Caki2 (cell line): ENCODE measurements at regions not wholly inside any gene's neighbourhood (a gene's known extent, or its start where the extent isn't known, plus 50 kb on each side); places are given as distances from the start of the nearest gene placed in this dataset.

Experiments used
- DNase-seq: peaks from one replicate; pipeline ENCODE4 v3.0.0-alpha.2; 2015; ENCODE audit warnings: low read depth
- in situ Hi-C: cut with HindIII; loops from 2 replicates; pipeline ENCODE4 v1.10.0; 2016; ENCODE audit warnings: low sequenced_read_pairs, low pct_unique_long_range_greater_than_20kb, mixed read lengths

DNA sequence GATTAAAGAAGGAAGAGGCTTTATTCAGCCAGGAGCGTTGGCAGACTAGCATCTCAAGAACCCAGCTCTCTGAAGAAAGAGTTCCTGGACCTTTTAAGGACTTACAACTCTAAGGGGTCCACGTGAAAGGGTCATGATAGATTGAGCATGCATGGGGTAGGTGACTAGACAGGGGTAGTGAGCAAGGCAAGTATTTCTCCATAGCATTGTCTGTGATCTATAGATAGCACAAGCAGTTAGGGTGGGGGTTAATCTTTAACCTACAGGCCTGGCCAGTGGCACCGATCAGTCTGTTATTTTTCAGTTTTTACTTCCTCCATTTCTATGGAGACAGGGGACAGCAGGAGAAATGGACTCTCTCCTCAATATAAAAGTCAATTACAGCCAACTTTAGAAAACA is 983.7 kb downstream of the SLITRK1 start:
- peak; percentile 59 for DNase-seq
- in situ Hi-C loops: no loop called here

- in situ Hi-C loops: no loop called here
- DNase-seq: no peak
These were observed 1002.4 kb downstream of the SLITRK1 start for GRCh38 chr13:82879921-82880320.

DNA sequence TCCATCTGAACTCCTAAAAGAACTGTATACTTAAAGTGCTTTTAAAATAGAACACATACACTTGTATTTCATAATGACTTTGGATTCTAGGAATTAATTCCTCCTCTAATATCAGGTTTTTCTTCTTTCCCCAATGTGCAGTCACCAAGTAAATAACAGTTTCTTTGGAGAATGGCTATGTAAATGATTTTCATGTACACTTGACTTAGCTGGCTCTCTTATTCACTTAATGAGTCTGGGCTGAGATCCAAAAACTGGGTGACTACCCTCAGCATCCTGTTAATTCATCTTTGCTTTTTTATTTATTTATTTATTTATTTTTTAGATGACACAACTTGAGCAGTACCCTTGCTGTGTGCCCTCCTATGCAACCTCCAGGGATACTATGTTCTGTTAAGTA is 1003.7 kb downstream of the SLITRK1 start:
- in situ Hi-C loops: no loop called here
- no peak for DNase-seq

DNA sequence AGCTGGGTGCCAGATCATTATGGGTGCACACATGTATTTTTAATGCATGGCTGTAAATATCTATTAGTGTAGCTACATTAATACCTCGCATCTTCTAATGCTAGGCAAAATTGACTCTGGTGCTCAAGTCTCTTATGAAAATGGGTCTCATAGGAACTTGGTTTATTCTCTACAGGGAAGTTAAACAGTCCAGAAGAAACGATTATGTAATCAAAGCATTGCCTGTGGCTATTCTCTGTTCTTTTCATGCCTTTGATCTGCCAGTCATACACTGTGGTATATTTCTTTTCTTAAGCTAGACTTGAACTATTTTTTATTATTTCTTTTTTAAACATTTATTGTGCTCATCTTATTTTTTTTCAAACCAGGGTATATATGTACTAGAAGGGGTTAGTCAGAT is 1015.0 kb downstream of the SLITRK1 start:
- in situ Hi-C loops: no loop called here
- no peak for DNase-seq

DNA sequence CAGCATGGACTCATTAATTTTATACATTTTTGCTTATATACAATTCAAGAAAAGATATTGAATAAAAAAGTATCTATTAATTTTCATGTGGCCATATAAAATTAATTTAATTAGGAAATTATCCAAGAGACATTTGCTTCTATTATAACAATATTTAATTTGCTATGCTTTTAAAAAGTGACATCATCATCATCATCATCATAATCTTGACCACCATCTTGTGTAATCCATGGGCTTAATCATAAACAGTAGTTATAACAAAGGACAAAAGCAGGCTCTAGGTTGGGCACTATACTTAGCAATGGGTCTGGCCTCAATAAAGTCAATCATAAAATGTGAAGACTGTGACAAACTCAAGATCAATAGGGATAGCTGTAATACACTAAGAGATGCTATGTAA is 1031.6 kb downstream of the SLITRK1 start:
- in situ Hi-C loops: no loop called here
- DNase-seq: no peak

- DNase-seq: no peak
- in situ Hi-C loops: no loop called here
These were observed 1033.5 kb downstream of the SLITRK1 start for GRCh38 chr13:82848766-82849165.

GRCh38 chr13:82847595-82847994 is 1034.7 kb downstream of the SLITRK1 start:
- in situ Hi-C loops: no loop called here
- no peak for DNase-seq

DNA sequence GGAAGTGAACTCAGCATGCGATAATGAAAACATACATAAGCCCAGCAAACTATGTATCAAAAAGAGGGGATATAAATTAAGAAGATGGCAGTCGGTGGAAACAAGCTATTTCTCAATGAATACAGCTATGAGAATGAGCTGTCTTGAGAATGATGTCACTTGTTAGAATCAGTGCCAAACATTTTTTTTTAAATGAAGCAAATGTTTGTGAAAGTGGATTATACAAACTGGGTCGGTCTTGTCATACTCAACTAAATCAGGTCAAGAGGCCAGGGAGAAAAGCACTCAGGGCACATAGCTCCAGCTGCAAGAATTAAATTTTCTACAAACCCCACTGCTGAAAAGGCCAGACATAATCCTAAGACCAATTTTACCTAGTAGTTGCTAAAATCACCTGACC is 1048.4 kb downstream of the SLITRK1 start:
- DNase-seq: no peak

GRCh38 chr13:82829040-82829439 is 1053.2 kb downstream of the SLITRK1 start:
- in situ Hi-C loops: no loop called here
- no peak for DNase-seq

More for the DNA sequence above, 1048.4 kb downstream of the SLITRK1 start:
- in situ Hi-C loops: no loop called here

- in situ Hi-C loops: no loop called here
- DNase-seq: no peak
These were observed 1054.5 kb downstream of the SLITRK1 start for GRCh38 chr13:82827724-82828123.

DNA sequence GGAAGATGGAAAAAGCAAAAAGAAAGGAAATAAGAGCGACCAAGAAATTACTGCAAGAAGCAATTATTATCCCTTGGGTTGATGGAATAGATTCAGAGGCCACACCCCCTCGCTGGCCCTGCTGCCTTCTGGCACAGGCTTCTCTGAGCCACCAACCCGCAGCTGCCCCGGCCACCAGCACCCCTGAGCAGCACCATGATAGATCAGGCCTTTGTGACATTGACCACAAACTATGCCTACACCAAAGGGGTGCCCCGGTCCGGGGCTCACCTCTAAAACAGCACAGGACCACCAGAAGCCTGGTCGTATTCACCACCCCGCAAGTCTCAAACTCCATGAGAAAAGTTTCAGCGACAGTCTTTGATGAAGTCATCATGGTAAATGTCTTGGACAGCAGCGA is 1059.3 kb downstream of the SLITRK1 start:
- in situ Hi-C loops: no loop called here
- DNase-seq: no peak

DNA sequence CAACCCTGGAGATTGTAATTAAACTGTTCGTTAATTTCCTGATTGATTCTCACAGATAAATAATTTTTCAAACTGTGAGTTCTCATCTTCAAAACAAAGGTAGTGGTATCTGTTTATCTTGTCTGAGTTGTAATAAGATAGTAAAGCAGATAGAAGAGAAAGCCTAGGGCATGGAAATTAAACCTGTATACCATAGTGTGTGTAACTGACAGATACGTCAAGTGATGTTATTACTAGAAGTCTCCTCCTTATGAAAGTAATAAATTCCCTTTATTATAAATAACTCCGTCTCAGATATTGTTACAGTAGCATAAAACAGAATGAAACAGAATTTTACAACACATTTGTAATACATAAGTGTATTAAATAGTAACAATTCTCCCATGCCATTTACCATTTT is 1065.1 kb downstream of the SLITRK1 start:
- DNase-seq: no peak
- in situ Hi-C loops: no loop called here

GRCh38 chr13:82815791-82816190 is 1066.5 kb downstream of the SLITRK1 start:
- no peak for DNase-seq
- in situ Hi-C loops: no loop called here

DNA sequence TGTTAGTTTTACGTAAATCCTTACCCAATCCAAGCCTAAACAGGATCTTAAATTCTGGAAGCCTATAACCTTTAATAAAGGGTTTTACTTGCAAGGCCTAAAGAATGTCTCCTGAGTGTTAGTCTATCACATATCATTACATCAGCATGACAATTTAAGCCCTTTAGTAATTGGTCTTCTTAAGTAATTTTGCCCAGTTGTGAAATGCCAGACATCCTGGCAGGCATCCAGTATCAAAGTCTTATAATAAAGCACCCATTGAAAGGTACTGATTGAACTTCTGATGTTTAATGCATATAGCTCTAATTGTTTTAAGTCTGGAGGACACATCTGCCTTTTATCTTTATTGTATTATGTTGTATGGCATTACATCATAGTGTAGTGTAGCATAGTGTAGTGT is 1078.9 kb downstream of the SLITRK1 start:
- no peak for DNase-seq
- in situ Hi-C loops: no loop called here

DNA sequence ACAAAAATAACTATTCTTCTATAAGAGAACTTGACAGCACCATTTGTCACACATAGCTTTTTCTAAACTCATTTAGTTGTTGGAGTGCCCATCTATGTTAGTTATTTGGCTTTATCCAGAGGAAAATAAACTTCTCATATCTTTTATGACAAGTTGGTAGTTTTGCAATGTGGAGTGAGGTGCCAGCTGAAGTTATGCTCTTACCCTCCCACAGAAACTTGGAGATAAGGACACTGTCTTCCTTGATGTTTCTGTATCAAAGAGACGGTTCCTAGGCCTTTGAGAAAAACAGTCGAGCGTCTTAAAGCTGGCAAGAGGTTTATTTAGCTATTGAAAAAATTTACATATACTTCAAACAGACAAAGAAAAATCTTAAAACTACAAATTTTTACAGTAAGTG is 1079.7 kb downstream of the SLITRK1 start:
- DNase-seq: no peak
- in situ Hi-C loops: no loop called here

DNA sequence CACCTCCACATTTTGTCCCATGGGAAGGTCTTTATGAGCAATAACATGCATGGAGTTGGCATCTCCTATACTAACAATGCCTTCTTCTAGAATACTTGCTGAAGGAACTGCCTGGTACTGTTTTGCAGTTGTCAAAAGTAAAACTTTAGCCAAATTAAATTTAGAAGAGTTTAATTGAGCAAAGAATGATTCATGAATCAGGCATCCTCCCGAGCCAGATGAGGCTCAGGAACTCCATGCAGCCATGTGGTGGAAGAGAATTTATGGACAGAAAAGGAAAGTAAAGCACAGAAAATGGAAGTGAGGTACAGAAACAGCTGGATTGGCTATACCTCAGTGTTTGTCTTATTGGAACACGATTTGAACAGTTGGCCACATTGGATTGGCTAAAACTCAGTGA is 1081.9 kb downstream of the SLITRK1 start:
- in situ Hi-C loops: no loop called here
- DNase-seq: no peak

- in situ Hi-C loops: no loop called here
- no peak for DNase-seq
These were observed 1084.4 kb downstream of the SLITRK1 start for GRCh38 chr13:82797876-82798275.

DNA sequence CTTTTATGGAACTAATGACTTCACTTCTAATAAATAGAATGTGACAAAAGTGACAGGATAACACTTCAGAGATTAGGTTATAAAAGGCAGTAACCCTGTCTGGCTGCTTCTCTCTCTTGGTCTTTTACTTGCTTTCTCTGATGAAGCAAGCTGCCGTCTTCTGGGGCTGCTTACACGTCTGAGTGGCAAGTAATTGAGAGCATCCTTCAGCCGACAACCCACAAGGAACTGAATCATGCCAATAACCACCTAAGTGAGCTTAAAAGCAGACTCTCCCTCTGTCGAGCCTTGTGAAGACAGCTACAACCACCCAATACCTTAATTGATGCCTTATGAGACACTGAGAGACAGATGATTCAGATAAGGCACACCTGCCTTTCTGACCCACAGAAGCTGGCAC is 1091.2 kb downstream of the SLITRK1 start:
- no peak for DNase-seq
- in situ Hi-C loops: no loop called here

- in situ Hi-C loops: no loop called here
- no peak for DNase-seq
These were observed 1109.5 kb downstream of the SLITRK1 start for GRCh38 chr13:82772816-82773215.

- in situ Hi-C loops: no loop called here
- DNase-seq: no peak
These were observed 1115.4 kb downstream of the SLITRK1 start for GRCh38 chr13:82766732-82767321.

GRCh38 chr13:82758044-82758443 is 1124.2 kb downstream of the SLITRK1 start:
- in situ Hi-C loops: no loop called here

More at GRCh38 chr13:82758044-82758443, 1124.2 kb downstream of the SLITRK1 start:
- no peak for DNase-seq
